UCSD-AML1 (cell line): ENCODE measurements at regions not wholly inside any gene's neighbourhood (a gene's known extent, or its start where the extent isn't known, plus 50 kb on each side); places are given as distances from the start of the nearest gene placed in this dataset.

Source experiments
- DNase-seq: peaks from one replicate; lab custom pipeline; 2025; ENCODE audit not compliant: unreplicated experiment; lab: John Stamatoyannopoulos, UW

GRCh38 chr7:68994841-68995240, 603.4 kb upstream of the AUTS2 start:
- DNase-seq: no peak

GRCh38 chr7:68998136-68998535, 600.1 kb upstream of the AUTS2 start:
- no peak for DNase-seq

GRCh38 chr7:69002416-69002815, 595.9 kb upstream of the AUTS2 start:
- DNase-seq: no peak

- DNase-seq: no peak
Observed at GRCh38 chr7:69012149-69012548, 586.1 kb upstream of the AUTS2 start.

GRCh38 chr7:69017208-69017607, 581.1 kb upstream of the AUTS2 start:
- DNase-seq: no peak

GRCh38 chr7:69018200-69018599, 580.1 kb upstream of the AUTS2 start:
- no peak for DNase-seq

- DNase-seq: no peak
Observed at GRCh38 chr7:69019437-69019836, 578.8 kb upstream of the AUTS2 start.

GRCh38 chr7:69020536-69020935, 577.7 kb upstream of the AUTS2 start:
- DNase-seq: no peak

GRCh38 chr7:69025249-69025648, 573.0 kb upstream of the AUTS2 start:
- DNase-seq: no peak

GRCh38 chr7:69032848-69033247, 565.4 kb upstream of the AUTS2 start:
- no peak for DNase-seq

- DNase-seq: no peak
Observed at GRCh38 chr7:69035826-69036225, 562.4 kb upstream of the AUTS2 start.

- DNase-seq: no peak
Observed at GRCh38 chr7:69036301-69036700, 562.0 kb upstream of the AUTS2 start.

- DNase-seq: no peak
Observed at GRCh38 chr7:69038915-69039314, 559.4 kb upstream of the AUTS2 start.

GRCh38 chr7:69042138-69042537, 556.1 kb upstream of the AUTS2 start:
- DNase-seq: no peak

GRCh38 chr7:69047151-69047754, 551.0 kb upstream of the AUTS2 start:
- no peak for DNase-seq

- no peak for DNase-seq
Observed at GRCh38 chr7:69049326-69049725, 548.9 kb upstream of the AUTS2 start.

GRCh38 chr7:69052447-69052846, 545.8 kb upstream of the AUTS2 start:
- DNase-seq: no peak

- DNase-seq: no peak
Observed at GRCh38 chr7:69060516-69060915, 537.8 kb upstream of the AUTS2 start.

- DNase-seq: no peak
Observed at GRCh38 chr7:69062020-69062765, 536.1 kb upstream of the AUTS2 start.

- no peak for DNase-seq
Observed at GRCh38 chr7:69067397-69067796, 530.9 kb upstream of the AUTS2 start.

GRCh38 chr7:69070476-69070875, 527.8 kb upstream of the AUTS2 start:
- no peak for DNase-seq

- DNase-seq: no peak
Observed at GRCh38 chr7:69076566-69076965, 521.7 kb upstream of the AUTS2 start.
